HepG2 (cell line): ENCODE measurements at regions not wholly inside any gene's neighbourhood (a gene's known extent, or its start where the extent isn't known, plus 50 kb on each side); places are given as distances from the start of the nearest gene placed in this dataset.

Experiments
- ATAC-seq: fragments of 200-7000 bp; cut with Tn5 transposase; 3 replicates; pipeline ENCODE4 v1.9.1; 2020; ENCODE audit warnings: mild to moderate bottlenecking, moderate library complexity
- BruUV-seq: library from RNA; stranded (reverse); fragments of 400-500 nt; replicated peaks from 2 replicates; lab custom pipeline; 2021; lab: Mats Ljungman, UMichigan
- CTCF ChIA-PET: fragments of 300-600 bp; formaldehyde crosslinking; extraction: SDS; loops from one replicate; lab custom pipeline; 2021; ENCODE audit warnings: low total read pairs, inconsistent platforms, low intra/inter-chr PET ratio; lab: Yijun Ruan, JAX
- POLR2A ChIA-PET: fragments of 350-600 bp; sonication (Branson Sonifier 250); formaldehyde crosslinking; loops from one replicate; lab custom pipeline; 2020; ENCODE audit warnings: antibody characterized with exemption, inconsistent platforms; lab: Yijun Ruan, JAX
- DNase-seq: peaks from one replicate; pipeline ENCODE4 v3.0.0-alpha.2; 2015; ENCODE audit warnings: low spot score
- FAIRE-seq: peaks from 3 replicates; lab custom pipeline; 2011; peaks lifted over from hg19 to GRCh38; lab: Jason Lieb, UNC
- H2AFZ ChIP-seq: one replicate; pipeline ENCODE4 v1.6.1; 2011; ENCODE audit warnings: low read length, inconsistent platforms
- H3K27ac ChIP-seq: fragments of 300-600 bp; 3 replicates; pipeline ENCODE4 v1.8.0; 2011; ENCODE audit warnings: mixed run types, mild to moderate bottlenecking, mixed read lengths, low read length, inconsistent platforms; ENCODE audit not compliant: insufficient read depth; ENCODE audit errors: extremely low read length
- H3K27me3 ChIP-seq, 2 experiments: fragments of 200-600 bp in 1 of 2; 2 replicates in 1 of 2; 3 replicates in 1 of 2; pipeline versions ENCODE4 v1.6.0 to v1.8.0; 2011; ENCODE audit warnings: low read length in 2 of 2, mild to moderate bottlenecking in 2 of 2, moderate library complexity in 2 of 2, inconsistent platforms in 1 of 2; ENCODE audit not compliant: insufficient read depth in 2 of 2, control insufficient read depth in 1 of 2
- H3K36me3 ChIP-seq, 2 experiments: fragments of 200-600 bp in 1 of 2; replicated peaks in 1 of 2; 2 replicates in 1 of 2; 3 replicates in 1 of 2; pipeline versions ENCODE4 v1.5.1 to v1.8.0; 2011; ENCODE audit warnings: low read length in 2 of 2, inconsistent platforms in 1 of 2; ENCODE audit not compliant: insufficient read depth in 2 of 2, control insufficient read depth in 1 of 2
- H3K4me1 ChIP-seq: 2 replicates; pipeline ENCODE4 v1.5.1; 2012; ENCODE audit warnings: low read length, inconsistent platforms; ENCODE audit not compliant: insufficient read depth
- H3K4me2 ChIP-seq: 2 replicates; pipeline ENCODE4 v1.6.0; 2011; ENCODE audit warnings: low read depth, low read length, inconsistent platforms
- H3K4me3 ChIP-seq, 3 experiments: fragments of 200-600 bp in 1 of 3; sonication (generic), shearing (Covaris generic) in 1 of 3; replicated peaks in 1 of 3; 2 replicates each; pipeline ENCODE4 v1.5.1; 2011 to 2016; ENCODE audit warnings: low read length in 3 of 3, inconsistent platforms in 2 of 3, low read depth in 2 of 3, mild to moderate bottlenecking in 2 of 3, control low read depth in 1 of 3, mixed read lengths in 1 of 3; ENCODE audit not compliant: insufficient read depth in 1 of 3
- H3K79me2 ChIP-seq: one replicate; pipeline ENCODE4 v1.6.1; 2011; ENCODE audit warnings: low read length, inconsistent platforms; ENCODE audit not compliant: insufficient read depth
- H3K9ac ChIP-seq: 2 replicates; pipeline ENCODE4 v1.6.0; 2011; ENCODE audit warnings: mild to moderate bottlenecking, low read depth, low read length, inconsistent platforms; ENCODE audit not compliant: insufficient read depth
- H3K9me3 ChIP-seq: 2 replicates; pipeline ENCODE4 v1.5.1; 2012; ENCODE audit warnings: mild to moderate bottlenecking, low read length
- H4K20me1 ChIP-seq: 2 replicates; pipeline ENCODE4 v1.6.0; 2011; ENCODE audit warnings: inconsistent platforms, mild to moderate bottlenecking, low read length, moderate library complexity; ENCODE audit not compliant: insufficient read depth
- BHLHE40 ChIP-seq: IDR thresholded peaks from 2 replicates; pipeline ENCODE4 v1.6.1; 2011; ENCODE audit warnings: low read length, improper control_type of control experiment
- GATA4 ChIP-seq: sonication (generic); IDR thresholded peaks from 2 replicates; pipeline ENCODE4 v1.6.1; 2016; ENCODE audit warnings: antibody characterized with exemption, low read depth, borderline replicate concordance
- RFX3 ChIP-seq: IDR thresholded peaks from 2 replicates; pipeline ENCODE4 v1.6.1; 2016; ENCODE audit warnings: missing biosample characterization, missing genetic modification reagents
- ZNF12 ChIP-seq: sonication (generic); formaldehyde crosslinking; IDR thresholded peaks from 2 replicates; pipeline ENCODE4 v1.5.0; 2020; ENCODE audit warnings: missing genetic modification reagents
- ZNF253 ChIP-seq: sonication (generic); formaldehyde crosslinking; IDR thresholded peaks from 2 replicates; pipeline ENCODE4 v1.8.0; 2022; ENCODE audit warnings: mild to moderate bottlenecking, missing genetic modification reagents, borderline replicate concordance
- ZNF276 ChIP-seq: sonication (generic); formaldehyde crosslinking; IDR thresholded peaks from 2 replicates; pipeline ENCODE4 v1.4.0; 2020; ENCODE audit warnings: mild to moderate bottlenecking, low read depth, missing genetic modification reagents
- ZNF577 ChIP-seq: sonication (generic); formaldehyde crosslinking; IDR thresholded peaks from 2 replicates; pipeline ENCODE4 v1.4.0; 2020; ENCODE audit warnings: mild to moderate bottlenecking, low read depth, missing genetic modification reagents, borderline replicate concordance
- ZNF615 ChIP-seq: sonication (generic); formaldehyde crosslinking; IDR thresholded peaks from 2 replicates; pipeline ENCODE4 v1.5.0; 2020; ENCODE audit warnings: mild to moderate bottlenecking, missing genetic modification reagents, borderline replicate concordance
- WGBS: methylation state at CpG from one replicate; pipeline ENCODE4 v1.1.6; 2017; ENCODE audit warnings: low lambda C conversion rate; 5-methylcytosine and 5-hydroxymethylcytosine counted together
- in situ Hi-C: cut with HindIII; loops from 2 replicates; pipeline ENCODE4 v1.10.0; 2017; ENCODE audit warnings: low pct_unique_long_range_greater_than_20kb; ENCODE audit not compliant: extremely low pct_ligation_motif_present
- intact Hi-C: fragments of 100-400 bp; cut with micrococcal nuclease; formaldehyde crosslinking; loops from one replicate; pipeline ENCODE4 v1.10.0; 2022; ENCODE audit not compliant: unreplicated experiment
- TF ChIP-seq, protein P1 (sequence below): sonication (generic); formaldehyde crosslinking; IDR thresholded peaks from 2 replicates; pipeline ENCODE4 v1.5.0; 2020; ENCODE audit warnings: missing genetic modification reagents
- TF ChIP-seq, protein P2 (sequence below): sonication (generic); formaldehyde crosslinking; IDR thresholded peaks from 2 replicates; pipeline ENCODE4 v1.8.1; 2022; ENCODE audit warnings: mild to moderate bottlenecking, missing genetic modification reagents

- H3K79me2 ChIP-seq = no peaks in the 10 kb centered on the region
- no peaks in the 10 kb centered on the region for H3K36me3 ChIP-seq
- no peak overlapping the region for H3K4me3 ChIP-seq
- TF ChIP-seq, protein P1, sequence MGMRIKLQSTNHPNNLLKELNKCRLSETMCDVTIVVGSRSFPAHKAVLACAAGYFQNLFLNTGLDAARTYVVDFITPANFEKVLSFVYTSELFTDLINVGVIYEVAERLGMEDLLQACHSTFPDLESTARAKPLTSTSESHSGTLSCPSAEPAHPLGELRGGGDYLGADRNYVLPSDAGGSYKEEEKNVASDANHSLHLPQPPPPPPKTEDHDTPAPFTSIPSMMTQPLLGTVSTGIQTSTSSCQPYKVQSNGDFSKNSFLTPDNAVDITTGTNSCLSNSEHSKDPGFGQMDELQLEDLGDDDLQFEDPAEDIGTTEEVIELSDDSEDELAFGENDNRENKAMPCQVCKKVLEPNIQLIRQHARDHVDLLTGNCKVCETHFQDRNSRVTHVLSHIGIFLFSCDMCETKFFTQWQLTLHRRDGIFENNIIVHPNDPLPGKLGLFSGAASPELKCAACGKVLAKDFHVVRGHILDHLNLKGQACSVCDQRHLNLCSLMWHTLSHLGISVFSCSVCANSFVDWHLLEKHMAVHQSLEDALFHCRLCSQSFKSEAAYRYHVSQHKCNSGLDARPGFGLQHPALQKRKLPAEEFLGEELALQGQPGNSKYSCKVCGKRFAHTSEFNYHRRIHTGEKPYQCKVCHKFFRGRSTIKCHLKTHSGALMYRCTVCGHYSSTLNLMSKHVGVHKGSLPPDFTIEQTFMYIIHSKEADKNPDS (CRISPR knock-in tag) = no peak
- TF ChIP-seq GATA4 (no peak), ZNF12 (CRISPR knock-in tag) (no peak), RFX3 (CRISPR knock-in tag) (no peak), ZNF253 (no peak), ZNF577 (no peak), ZNF615 (CRISPR knock-in tag) (no peak), ZNF276 (CRISPR knock-in tag) (no peak), BHLHE40 (no peak)
- TF ChIP-seq, protein P2, sequence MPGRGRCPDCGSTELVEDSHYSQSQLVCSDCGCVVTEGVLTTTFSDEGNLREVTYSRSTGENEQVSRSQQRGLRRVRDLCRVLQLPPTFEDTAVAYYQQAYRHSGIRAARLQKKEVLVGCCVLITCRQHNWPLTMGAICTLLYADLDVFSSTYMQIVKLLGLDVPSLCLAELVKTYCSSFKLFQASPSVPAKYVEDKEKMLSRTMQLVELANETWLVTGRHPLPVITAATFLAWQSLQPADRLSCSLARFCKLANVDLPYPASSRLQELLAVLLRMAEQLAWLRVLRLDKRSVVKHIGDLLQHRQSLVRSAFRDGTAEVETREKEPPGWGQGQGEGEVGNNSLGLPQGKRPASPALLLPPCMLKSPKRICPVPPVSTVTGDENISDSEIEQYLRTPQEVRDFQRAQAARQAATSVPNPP = no peak
- no peaks in the 10 kb centered on the region for H3K9me3 ChIP-seq
- ChIA-PET CTCF (no interaction called here), POLR2A (no interaction called here)
- H3K4me2 ChIP-seq = no peak overlapping the region
- H3K27me3 ChIP-seq = no peaks in the 10 kb centered on the region
- no peak overlapping the region for H3K27ac ChIP-seq
- no peak for ATAC-seq
- DNase-seq = no peak
- intact Hi-C loops = no loop called here
- H2AFZ ChIP-seq = no peak overlapping the region
- no TSS peak for BruUV-seq
- in situ Hi-C loops = no loop called here
- no peaks in the 10 kb centered on the region for H3K4me1 ChIP-seq
- FAIRE-seq = no peak
- 1% methylated on average over 2 of the region's 2 CpGs for WGBS
- no peaks in the 10 kb centered on the region for H4K20me1 ChIP-seq
- H3K9ac ChIP-seq = no peak overlapping the region
Measured at GRCh38 chr4:173794662-173795061, 264.6 kb upstream of the HAND2 start.
